Panc1 (cell line): ENCODE measurements at regions not wholly inside any gene's neighbourhood (a gene's known extent, or its start where the extent isn't known, plus 50 kb on each side); places are given as distances from the start of the nearest gene placed in this dataset.

Source experiments
- ATAC-seq: fragments of 200-7000 bp; cut with Tn5 transposase; 2 replicates; pipeline ENCODE4 v1.9.1; 2020; ENCODE audit warnings: mild to moderate bottlenecking, moderate library complexity
- BruUV-seq: library from RNA; stranded (reverse); fragments of 400-500 nt; replicated peaks from 2 replicates; lab custom pipeline; 2021; lab: Mats Ljungman, UMichigan
- CTCF ChIA-PET: fragments of 300-600 bp; sonication (Branson Sonifier 250); formaldehyde crosslinking; loops from one replicate; lab custom pipeline; 2022; ENCODE audit warnings: antibody characterized with exemption; lab: Charles Lee
- POLR2A ChIA-PET: fragments of 300-600 bp; sonication (Branson Sonifier 250); formaldehyde crosslinking; loops from one replicate; lab custom pipeline; 2022; ENCODE audit warnings: antibody characterized with exemption; lab: Charles Lee
- DNase-seq: peaks from one replicate; pipeline ENCODE4 v3.0.0-alpha.2; 2010; ENCODE audit warnings: low read depth, low spot score
- H3K27ac ChIP-seq: 2 replicates; pipeline ENCODE4 v1.5.1; 2011; ENCODE audit warnings: mild to moderate bottlenecking, low read length, inconsistent platforms
- H3K27me3 ChIP-seq: fragments of 200-500 bp; sonication (Bioruptor generic); 2 replicates; pipeline ENCODE4 v1.6.0; 2014; ENCODE audit warnings: low read length, inconsistent platforms; ENCODE audit not compliant: control insufficient read depth, insufficient read depth
- H3K36me3 ChIP-seq: fragments of 200-500 bp; sonication (Bioruptor generic); 2 replicates; pipeline ENCODE4 v1.5.1; 2014; ENCODE audit warnings: inconsistent platforms, mild to moderate bottlenecking, low read length, moderate library complexity; ENCODE audit not compliant: control insufficient read depth, insufficient read depth
- H3K4me1 ChIP-seq: 2 replicates; pipeline ENCODE4 v1.5.1; 2011; ENCODE audit warnings: inconsistent platforms, mild to moderate bottlenecking, low read length, moderate library complexity; ENCODE audit not compliant: control insufficient read depth, insufficient read depth
- H3K4me3 ChIP-seq, 2 experiments: 2 replicates each; pipeline ENCODE4 v1.5.1; 2011 to 2012; ENCODE audit warnings: low read depth in 2 of 2, low read length in 2 of 2, mild to moderate bottlenecking in 2 of 2, inconsistent platforms in 1 of 2, moderate library complexity in 1 of 2
- H3K9me3 ChIP-seq: fragments of 200-500 bp; sonication (Bioruptor generic); 2 replicates; pipeline ENCODE4 v1.5.1; 2014; ENCODE audit warnings: low read depth, mild to moderate bottlenecking, inconsistent platforms, low read length, moderate library complexity; ENCODE audit not compliant: control insufficient read depth, insufficient read depth
- POLR2AphosphoS5 ChIP-seq: IDR thresholded peaks from 2 replicates; pipeline ENCODE4 v1.6.1; 2012; ENCODE audit warnings: mild to moderate bottlenecking, low read depth, low read length, moderate library complexity
- SIN3A ChIP-seq: IDR thresholded peaks from 2 replicates; pipeline ENCODE4 v1.6.1; 2012; ENCODE audit warnings: low read depth, mild to moderate bottlenecking, low read length, moderate library complexity, borderline replicate concordance; ENCODE audit not compliant: insufficient read depth
- TCF7L2 ChIP-seq: IDR thresholded peaks from 2 replicates; pipeline ENCODE4 v1.6.1; 2011; ENCODE audit warnings: mild to moderate bottlenecking, low read depth, low read length, inconsistent platforms
- in situ Hi-C: cut with HindIII; loops from 2 replicates; pipeline ENCODE4 v1.10.0; 2016; ENCODE audit warnings: low sequenced_read_pairs, low pct_unique_long_range_greater_than_20kb
- intact Hi-C: fragments of 100-400 bp; cut with micrococcal nuclease; formaldehyde crosslinking; loops from one replicate; pipeline ENCODE4 v1.10.0; 2022; ENCODE audit not compliant: unreplicated experiment
- TF ChIP-seq, protein P1 (sequence below): fragments of 450-650 bp; IDR thresholded peaks from 2 replicates; pipeline ENCODE4 v1.5.1; 2017; ENCODE audit warnings: mild to moderate bottlenecking
- TF ChIP-seq, protein P2 (sequence below), 2 experiments: IDR thresholded peaks; 2 replicates each; pipeline ENCODE4 v1.6.1; 2011 to 2012; ENCODE audit warnings: low read depth in 2 of 2, control low read depth in 1 of 2, low read length in 1 of 2, mild to moderate bottlenecking in 1 of 2, moderate library complexity in 1 of 2; ENCODE audit not compliant: insufficient read depth in 1 of 2

DNA sequence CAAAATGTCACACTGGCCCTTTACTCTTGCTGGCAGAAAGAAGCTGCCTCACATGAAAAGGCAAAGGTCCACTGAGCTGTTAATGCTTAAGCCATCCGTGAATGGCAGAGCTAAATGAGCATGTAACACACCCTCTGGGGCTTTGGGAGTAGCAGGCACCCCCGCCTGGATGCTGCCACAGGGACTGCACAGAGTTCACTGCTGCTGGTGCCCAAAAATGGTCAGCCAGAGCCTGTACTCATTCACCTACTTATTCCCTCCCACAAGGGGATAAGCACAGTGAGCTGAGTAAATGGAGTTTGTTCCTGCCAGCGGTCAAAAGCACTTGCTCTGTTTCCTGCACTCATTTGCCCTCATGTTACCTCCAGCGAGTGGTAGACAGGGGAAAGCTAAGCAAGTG is 374.0 kb upstream of the STEAP1 start:
- BruUV-seq: no TSS peak
- no peak for DNase-seq
- no peaks in the 10 kb centered on the region for H3K4me1 ChIP-seq
- TF ChIP-seq TCF7L2 (no peak), SIN3A (no peak), POLR2AphosphoS5 (no peak)
- TF ChIP-seq, protein P1, sequence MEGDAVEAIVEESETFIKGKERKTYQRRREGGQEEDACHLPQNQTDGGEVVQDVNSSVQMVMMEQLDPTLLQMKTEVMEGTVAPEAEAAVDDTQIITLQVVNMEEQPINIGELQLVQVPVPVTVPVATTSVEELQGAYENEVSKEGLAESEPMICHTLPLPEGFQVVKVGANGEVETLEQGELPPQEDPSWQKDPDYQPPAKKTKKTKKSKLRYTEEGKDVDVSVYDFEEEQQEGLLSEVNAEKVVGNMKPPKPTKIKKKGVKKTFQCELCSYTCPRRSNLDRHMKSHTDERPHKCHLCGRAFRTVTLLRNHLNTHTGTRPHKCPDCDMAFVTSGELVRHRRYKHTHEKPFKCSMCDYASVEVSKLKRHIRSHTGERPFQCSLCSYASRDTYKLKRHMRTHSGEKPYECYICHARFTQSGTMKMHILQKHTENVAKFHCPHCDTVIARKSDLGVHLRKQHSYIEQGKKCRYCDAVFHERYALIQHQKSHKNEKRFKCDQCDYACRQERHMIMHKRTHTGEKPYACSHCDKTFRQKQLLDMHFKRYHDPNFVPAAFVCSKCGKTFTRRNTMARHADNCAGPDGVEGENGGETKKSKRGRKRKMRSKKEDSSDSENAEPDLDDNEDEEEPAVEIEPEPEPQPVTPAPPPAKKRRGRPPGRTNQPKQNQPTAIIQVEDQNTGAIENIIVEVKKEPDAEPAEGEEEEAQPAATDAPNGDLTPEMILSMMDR: no peak
- TF ChIP-seq, protein P2, sequence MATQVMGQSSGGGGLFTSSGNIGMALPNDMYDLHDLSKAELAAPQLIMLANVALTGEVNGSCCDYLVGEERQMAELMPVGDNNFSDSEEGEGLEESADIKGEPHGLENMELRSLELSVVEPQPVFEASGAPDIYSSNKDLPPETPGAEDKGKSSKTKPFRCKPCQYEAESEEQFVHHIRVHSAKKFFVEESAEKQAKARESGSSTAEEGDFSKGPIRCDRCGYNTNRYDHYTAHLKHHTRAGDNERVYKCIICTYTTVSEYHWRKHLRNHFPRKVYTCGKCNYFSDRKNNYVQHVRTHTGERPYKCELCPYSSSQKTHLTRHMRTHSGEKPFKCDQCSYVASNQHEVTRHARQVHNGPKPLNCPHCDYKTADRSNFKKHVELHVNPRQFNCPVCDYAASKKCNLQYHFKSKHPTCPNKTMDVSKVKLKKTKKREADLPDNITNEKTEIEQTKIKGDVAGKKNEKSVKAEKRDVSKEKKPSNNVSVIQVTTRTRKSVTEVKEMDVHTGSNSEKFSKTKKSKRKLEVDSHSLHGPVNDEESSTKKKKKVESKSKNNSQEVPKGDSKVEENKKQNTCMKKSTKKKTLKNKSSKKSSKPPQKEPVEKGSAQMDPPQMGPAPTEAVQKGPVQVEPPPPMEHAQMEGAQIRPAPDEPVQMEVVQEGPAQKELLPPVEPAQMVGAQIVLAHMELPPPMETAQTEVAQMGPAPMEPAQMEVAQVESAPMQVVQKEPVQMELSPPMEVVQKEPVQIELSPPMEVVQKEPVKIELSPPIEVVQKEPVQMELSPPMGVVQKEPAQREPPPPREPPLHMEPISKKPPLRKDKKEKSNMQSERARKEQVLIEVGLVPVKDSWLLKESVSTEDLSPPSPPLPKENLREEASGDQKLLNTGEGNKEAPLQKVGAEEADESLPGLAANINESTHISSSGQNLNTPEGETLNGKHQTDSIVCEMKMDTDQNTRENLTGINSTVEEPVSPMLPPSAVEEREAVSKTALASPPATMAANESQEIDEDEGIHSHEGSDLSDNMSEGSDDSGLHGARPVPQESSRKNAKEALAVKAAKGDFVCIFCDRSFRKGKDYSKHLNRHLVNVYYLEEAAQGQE (IDR thresholded peaks at IDR 0.05; ENCODE audit: insufficient read depth in 1 of 2, low read depth in 2 of 2, low read length in 1 of 2): no peak
- intact Hi-C loops: no loop called here
- H3K36me3 ChIP-seq: no peaks in the 10 kb centered on the region
- no peak overlapping the region for H3K4me3 ChIP-seq
- H3K27me3 ChIP-seq: no peaks in the 10 kb centered on the region
- CTCF ChIA-PET: no interaction called here
- H3K27ac ChIP-seq: no peak overlapping the region
- POLR2A ChIA-PET: no interaction called here
- ATAC-seq: no peak
- H3K9me3 ChIP-seq: no peaks in the 10 kb centered on the region
- in situ Hi-C loops: no loop called here

- Histone ChIP-seq H3K36me3 (no peaks in the 10 kb centered on the region), H3K9me3 (no peaks in the 10 kb centered on the region), H3K27ac (no peak overlapping the region), H3K4me1 (no peaks in the 10 kb centered on the region), H3K27me3 (no peaks in the 10 kb centered on the region), H3K4me3 (no peak overlapping the region)
- intact Hi-C loops (no loop called here), in situ Hi-C loops (no loop called here)
- TF ChIP-seq, protein P2 (IDR thresholded peaks at IDR 0.05; ENCODE audit: insufficient read depth in 1 of 2, low read depth in 2 of 2, low read length in 1 of 2): no peak
- TF ChIP-seq POLR2AphosphoS5 (no peak), SIN3A (no peak), TCF7L2 (no peak)
- TF ChIP-seq, protein P1: no peak
- DNase-seq (no peak), ATAC-seq (no peak)
- ChIA-PET CTCF (no interaction called here), POLR2A (no interaction called here)
- no TSS peak for BruUV-seq
Observed at GRCh38 chr7:89796481-89796880, 357.8 kb upstream of the STEAP1 start.
